ENCODE measurements at regions not wholly inside any gene's neighbourhood (a gene's known extent, or its start where the extent isn't known, plus 50 kb on each side); places are given as distances from the start of the nearest gene placed in this dataset.
A peak's percentile ranks its signal among the peaks of the same experiment; 100 is the strongest.

DNA sequence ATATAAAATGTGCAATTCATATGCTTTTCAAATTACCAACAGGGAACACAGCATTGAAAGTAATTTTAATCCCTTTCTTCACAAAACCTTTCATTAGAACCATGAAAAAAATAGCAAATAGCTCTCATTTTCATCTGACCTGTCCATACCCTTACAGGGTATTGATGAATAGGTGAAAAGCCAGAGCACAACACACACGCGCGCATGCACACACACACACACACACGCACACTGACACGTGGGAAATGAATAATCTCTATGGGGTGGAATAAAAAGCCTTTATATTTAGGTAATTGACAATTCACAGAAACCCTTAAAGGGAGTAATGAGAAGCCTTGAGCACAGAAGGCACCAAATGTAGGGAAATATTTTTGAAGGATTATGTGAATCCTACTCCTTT lies 76.2 kb upstream of the POU2AF2 start:
- TF ChIP-seq, protein P1, sequence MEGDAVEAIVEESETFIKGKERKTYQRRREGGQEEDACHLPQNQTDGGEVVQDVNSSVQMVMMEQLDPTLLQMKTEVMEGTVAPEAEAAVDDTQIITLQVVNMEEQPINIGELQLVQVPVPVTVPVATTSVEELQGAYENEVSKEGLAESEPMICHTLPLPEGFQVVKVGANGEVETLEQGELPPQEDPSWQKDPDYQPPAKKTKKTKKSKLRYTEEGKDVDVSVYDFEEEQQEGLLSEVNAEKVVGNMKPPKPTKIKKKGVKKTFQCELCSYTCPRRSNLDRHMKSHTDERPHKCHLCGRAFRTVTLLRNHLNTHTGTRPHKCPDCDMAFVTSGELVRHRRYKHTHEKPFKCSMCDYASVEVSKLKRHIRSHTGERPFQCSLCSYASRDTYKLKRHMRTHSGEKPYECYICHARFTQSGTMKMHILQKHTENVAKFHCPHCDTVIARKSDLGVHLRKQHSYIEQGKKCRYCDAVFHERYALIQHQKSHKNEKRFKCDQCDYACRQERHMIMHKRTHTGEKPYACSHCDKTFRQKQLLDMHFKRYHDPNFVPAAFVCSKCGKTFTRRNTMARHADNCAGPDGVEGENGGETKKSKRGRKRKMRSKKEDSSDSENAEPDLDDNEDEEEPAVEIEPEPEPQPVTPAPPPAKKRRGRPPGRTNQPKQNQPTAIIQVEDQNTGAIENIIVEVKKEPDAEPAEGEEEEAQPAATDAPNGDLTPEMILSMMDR (IDR thresholded peaks at IDR 0.05; ENCODE audit: control extremely low read depth, extremely low read depth) = no peak
- Histone ChIP-seq H3K27me3 (ENCODE audit: control insufficient read depth in 3 of 3, insufficient read depth in 3 of 3, low read length in 2 of 3) (no peaks in the 10 kb centered on the region), H3K4me3 (no peak overlapping the region), H3K4me1 (ENCODE audit: control insufficient read depth in 5 of 5, insufficient read depth in 5 of 5, low read length in 5 of 5) (peaks cover 0 to 14% (median 0%) of the 10 kb centered on the region in 5 donors), H3K36me3 (ENCODE audit: control insufficient read depth in 4 of 4, insufficient read depth in 4 of 4, low read length in 4 of 4) (no peaks in the 10 kb centered on the region), H3K9me3 (ENCODE audit: control insufficient read depth in 4 of 4, insufficient read depth in 3 of 4, low read length in 3 of 4) (no peaks in the 10 kb centered on the region), H3K9ac (ENCODE audit: insufficient read depth in 1 of 2, low read length in 2 of 2) (no peak overlapping the region), H3K27ac (ENCODE audit: low read depth in 1 of 2, low read length in 1 of 2) (no peak overlapping the region)
- ATAC-seq (ENCODE audit: insufficient read depth, low FRiP score) (no peak), DNase-seq (no peak)
- WGBS, 2 donors = 91 to 95% methylated on average over 5 of the region's 5 CpGs

DNA sequence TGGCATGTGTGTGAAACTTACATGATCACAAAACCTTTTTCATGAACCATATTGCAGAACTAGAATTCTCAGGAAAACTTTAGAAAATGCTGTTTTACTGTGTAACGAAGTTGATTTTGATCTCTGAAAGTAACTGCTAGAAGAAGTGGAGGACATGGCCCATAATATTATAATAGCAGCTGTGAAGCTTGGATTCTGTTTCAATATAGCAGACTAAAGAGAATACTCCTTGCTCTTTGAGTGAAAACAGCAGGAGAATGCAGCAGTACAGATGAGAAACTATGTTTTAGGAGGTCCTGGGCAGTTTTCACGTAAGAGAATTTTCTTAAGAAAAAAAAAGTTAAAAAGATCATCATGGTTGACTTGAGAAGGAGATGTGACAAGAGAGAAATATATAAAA lies 76.7 kb upstream of the POU2AF2 start:
- no peak overlapping the region for H3K9ac ChIP-seq (ENCODE audit: insufficient read depth in 1 of 2, low read length in 2 of 2)
- no peak overlapping the region for H3K4me3 ChIP-seq
- H3K36me3 ChIP-seq (ENCODE audit: control insufficient read depth in 4 of 4, insufficient read depth in 4 of 4, low read length in 4 of 4) = no peaks in the 10 kb centered on the region
- H3K27ac ChIP-seq (ENCODE audit: low read depth in 1 of 2, low read length in 1 of 2) = no peak overlapping the region
- TF ChIP-seq, protein P1 (IDR thresholded peaks at IDR 0.05; ENCODE audit: control extremely low read depth, extremely low read depth) = no peak
- no peaks in the 10 kb centered on the region for H3K9me3 ChIP-seq (ENCODE audit: control insufficient read depth in 4 of 4, insufficient read depth in 3 of 4, low read length in 3 of 4)
- H3K4me1 ChIP-seq (ENCODE audit: control insufficient read depth in 5 of 5, insufficient read depth in 5 of 5, low read length in 5 of 5) = peaks cover 0 to 14% (median 0%) of the 10 kb centered on the region in 5 donors
- 89 to 92% methylated on average over 2 of the region's 2 CpGs for WGBS, 2 donors
- DNase-seq (peak in 2 of 3 donors; percentile 40 to 58), ATAC-seq (ENCODE audit: insufficient read depth, low FRiP score) (no peak)
- H3K27me3 ChIP-seq (ENCODE audit: control insufficient read depth in 3 of 3, insufficient read depth in 3 of 3, low read length in 2 of 3) = no peaks in the 10 kb centered on the region

DNA sequence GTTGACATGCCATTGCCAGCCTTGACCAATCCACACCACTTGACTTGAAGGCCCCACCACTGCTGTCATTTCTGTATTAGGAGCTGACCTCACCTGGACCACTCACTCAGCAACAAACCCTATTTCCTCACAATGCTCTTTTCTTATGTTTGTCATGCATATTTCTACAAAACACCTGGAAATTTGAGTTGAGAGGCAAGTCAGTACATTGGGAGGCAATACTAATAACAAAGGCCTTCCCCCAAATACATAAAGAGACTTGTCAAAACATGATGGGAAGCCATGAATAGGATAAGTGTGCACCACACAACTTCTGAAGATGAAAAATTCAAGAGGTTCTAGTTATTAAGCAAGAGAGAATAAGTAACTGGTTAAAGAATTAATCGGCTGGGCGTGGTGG lies 77.9 kb upstream of the POU2AF2 start:
- Histone ChIP-seq H3K27me3 (ENCODE audit: control insufficient read depth in 3 of 3, insufficient read depth in 3 of 3, low read length in 2 of 3) (no peaks in the 10 kb centered on the region), H3K9me3 (ENCODE audit: control insufficient read depth in 4 of 4, insufficient read depth in 3 of 4, low read length in 3 of 4) (no peaks in the 10 kb centered on the region), H3K36me3 (ENCODE audit: control insufficient read depth in 4 of 4, insufficient read depth in 4 of 4, low read length in 4 of 4) (no peaks in the 10 kb centered on the region), H3K4me1 (ENCODE audit: control insufficient read depth in 5 of 5, insufficient read depth in 5 of 5, low read length in 5 of 5) (peaks cover 0 to 12% (median 0%) of the 10 kb centered on the region in 5 donors), H3K9ac (ENCODE audit: insufficient read depth in 1 of 2, low read length in 2 of 2) (no peak overlapping the region), H3K4me3 (no peak overlapping the region), H3K27ac (ENCODE audit: low read depth in 1 of 2, low read length in 1 of 2) (no peak overlapping the region)
- TF ChIP-seq, protein P1 (IDR thresholded peaks at IDR 0.05; ENCODE audit: control extremely low read depth, extremely low read depth) = no peak
- DNase-seq = no peak
- 92 to 93% methylated on average over 2 of the region's 2 CpGs for WGBS, 2 donors
- ATAC-seq (ENCODE audit: insufficient read depth, low FRiP score) = no peak

DNA sequence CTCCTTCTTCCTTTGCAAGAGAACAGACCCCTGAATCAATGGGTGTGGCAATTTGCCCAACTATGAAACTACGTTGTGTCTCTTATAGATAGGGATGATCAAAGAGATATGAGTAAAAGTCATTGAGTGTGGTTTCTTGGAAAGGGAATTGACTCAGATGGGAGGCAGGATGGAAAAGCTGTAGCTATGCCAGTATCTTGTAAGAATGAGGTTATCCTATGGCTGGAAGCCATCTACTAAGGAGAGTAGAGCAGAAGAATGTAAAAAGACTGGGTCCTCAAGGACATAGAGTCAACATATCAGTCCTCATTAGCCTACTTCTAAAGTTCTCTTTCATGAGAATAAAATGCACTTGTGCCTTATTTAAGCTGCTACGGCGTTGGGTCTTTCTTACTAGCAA lies 78.9 kb upstream of the POU2AF2 start:
- TF ChIP-seq, protein P1 (IDR thresholded peaks at IDR 0.05; ENCODE audit: control extremely low read depth, extremely low read depth) = no peak
- Histone ChIP-seq H3K9me3 (ENCODE audit: control insufficient read depth in 4 of 4, insufficient read depth in 3 of 4, low read length in 3 of 4) (no peaks in the 10 kb centered on the region), H3K27me3 (ENCODE audit: control insufficient read depth in 3 of 3, insufficient read depth in 3 of 3, low read length in 2 of 3) (no peaks in the 10 kb centered on the region), H3K36me3 (ENCODE audit: control insufficient read depth in 4 of 4, insufficient read depth in 4 of 4, low read length in 4 of 4) (no peaks in the 10 kb centered on the region), H3K27ac (ENCODE audit: low read depth in 1 of 2, low read length in 1 of 2) (no peak overlapping the region), H3K4me1 (ENCODE audit: control insufficient read depth in 5 of 5, insufficient read depth in 5 of 5, low read length in 5 of 5) (peaks cover 0 to 6% (median 0%) of the 10 kb centered on the region in 5 donors), H3K9ac (ENCODE audit: insufficient read depth in 1 of 2, low read length in 2 of 2) (no peak overlapping the region), H3K4me3 (no peak overlapping the region)
- ATAC-seq (ENCODE audit: insufficient read depth, low FRiP score) (no peak), DNase-seq (no peak)
- WGBS, 2 donors = 53 to 67% methylated on average over 3 of the region's 3 CpGs
